Dedifferentiated amniotic fluid mesenchymal stem cell (primary cell): ENCODE measurements at regions not wholly inside any gene's neighbourhood (a gene's known extent, or its start where the extent isn't known, plus 50 kb on each side); places are given as distances from the start of the nearest gene placed in this dataset.
A peak's percentile ranks its signal among the peaks of the same experiment; 100 is the strongest.
"Not testable (repeated sequence)": the region's sequence is repeated elsewhere in the genome, so short reads cannot be mapped to it uniquely, and the experiment has no call there.

Source experiments
- DNase-seq: peaks from one replicate; pipeline ENCODE4 v3.0.0-alpha.2; 2016; ENCODE audit errors: extremely low spot score

GRCh38 chr3:99586701-99587100, 51.7 kb upstream of the COL8A1 start:
- peak; percentile 54 for DNase-seq

DNA sequence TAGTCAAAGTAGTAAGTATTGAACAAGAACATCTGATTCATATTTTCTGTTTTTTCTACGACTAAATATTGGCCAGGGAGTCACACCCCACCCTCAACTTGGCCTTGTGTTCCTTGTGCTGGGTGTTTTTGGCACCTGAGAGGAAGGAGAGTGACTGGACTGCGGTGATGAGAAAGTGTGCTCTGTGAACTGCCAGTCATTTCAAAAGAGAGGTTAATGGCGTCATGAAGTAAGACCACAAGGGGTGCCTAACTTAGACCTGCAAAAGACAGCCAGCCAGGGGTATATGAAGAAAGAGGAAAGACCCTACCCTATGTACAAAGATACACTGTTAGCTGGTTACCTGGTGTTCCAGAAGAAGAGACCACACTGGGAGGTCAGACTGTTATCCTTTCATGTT, 58.4 kb upstream of the COL8A1 start:
- DNase-seq: no peak

DNA sequence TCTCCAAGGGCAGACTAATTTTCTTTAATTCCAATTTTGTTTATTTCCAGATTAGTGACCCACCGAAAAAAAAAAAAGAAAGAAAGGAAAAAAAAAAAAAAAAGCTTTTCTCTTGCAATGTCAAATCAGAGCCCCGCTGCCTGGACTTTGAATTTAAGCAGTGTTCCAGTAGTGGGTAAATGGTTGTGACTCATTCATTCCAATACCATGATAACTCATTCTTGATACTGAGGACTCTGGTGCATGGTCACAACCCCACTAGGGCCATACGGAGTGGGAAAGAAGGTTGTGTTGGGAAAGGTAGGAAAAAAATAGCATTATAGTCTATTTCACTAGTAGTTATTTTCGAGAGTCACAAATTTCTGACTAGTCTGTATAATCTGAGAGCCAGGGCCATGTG, 59.1 kb upstream of the COL8A1 start:
- DNase-seq: no peak

DNA sequence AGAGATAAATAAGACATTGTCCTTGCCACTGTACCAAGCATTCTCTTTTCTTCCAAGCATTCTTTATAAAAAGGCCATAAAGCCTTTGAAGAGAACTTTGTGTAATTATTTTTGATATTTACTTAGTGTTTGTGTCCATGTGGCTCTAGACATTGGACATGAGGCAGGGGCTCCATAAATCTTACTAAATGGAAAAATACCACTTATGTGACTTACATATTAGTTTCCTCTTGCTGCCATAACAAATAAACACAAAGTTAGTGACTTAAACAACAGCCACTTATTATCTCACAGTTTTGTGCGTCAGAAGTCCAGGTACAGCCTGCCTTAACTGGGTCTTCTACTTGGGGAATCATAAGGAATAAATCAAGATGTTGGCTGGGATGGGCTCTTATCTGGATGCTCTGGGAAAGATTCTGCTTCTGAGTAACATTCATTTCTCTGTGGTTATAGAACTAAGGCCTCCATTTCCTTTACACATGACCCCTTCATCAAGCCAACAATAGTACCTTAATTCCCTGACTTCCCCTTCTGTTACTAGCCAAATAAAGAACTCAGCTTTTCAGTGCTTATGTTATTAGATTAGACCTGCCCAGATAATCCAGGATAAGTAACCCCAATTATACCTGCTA, 59.9 kb upstream of the COL8A1 start:
- no peak for DNase-seq

GRCh38 chr3:99576904-99577559, 61.4 kb upstream of the COL8A1 start:
- DNase-seq: no peak

- DNase-seq: no peak
Observed at GRCh38 chr3:99575683-99576082, 62.7 kb upstream of the COL8A1 start.

- no peak for DNase-seq
Observed at GRCh38 chr3:99570061-99570460, 68.3 kb upstream of the COL8A1 start.

DNA sequence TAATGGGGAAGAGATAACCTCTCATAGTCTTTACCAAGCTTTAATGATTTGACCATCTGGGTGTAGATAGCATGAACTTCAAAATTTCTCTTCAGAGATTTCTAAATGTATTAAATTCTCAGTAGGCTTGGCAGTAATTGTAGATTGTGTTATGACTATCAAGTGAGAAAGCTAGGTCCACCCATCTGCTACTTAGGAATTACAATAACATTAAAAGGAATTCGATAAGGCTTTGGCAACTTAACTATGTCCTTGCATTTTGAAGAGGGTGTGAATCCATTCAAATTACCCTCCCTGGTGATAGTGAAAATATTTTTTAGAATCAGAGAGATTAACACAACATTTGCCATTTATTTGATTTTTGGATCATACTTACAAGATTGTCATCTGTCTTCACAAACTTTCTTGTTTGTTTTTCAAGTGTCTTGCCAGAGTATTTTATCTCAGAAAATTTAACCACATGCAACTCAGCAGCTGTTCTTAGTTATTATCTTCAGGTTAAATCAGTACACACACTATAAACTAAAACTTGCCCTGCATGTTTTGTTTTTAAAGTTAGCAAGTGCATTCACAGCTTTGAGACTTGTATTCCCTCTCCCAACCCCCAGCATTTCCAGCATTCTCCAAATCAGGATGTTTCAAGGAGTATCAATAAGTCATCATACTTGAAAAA, 69.6 kb upstream of the COL8A1 start:
- no peak for DNase-seq

GRCh38 chr3:99565331-99565730, 73.1 kb upstream of the COL8A1 start:
- DNase-seq: no peak

GRCh38 chr3:99562990-99563607, 75.3 kb upstream of the COL8A1 start:
- DNase-seq: no peak

- no peak for DNase-seq
Observed at GRCh38 chr3:99562138-99562537, 76.3 kb upstream of the COL8A1 start.

GRCh38 chr3:99561056-99561455, 77.3 kb upstream of the COL8A1 start:
- DNase-seq: no peak

DNA sequence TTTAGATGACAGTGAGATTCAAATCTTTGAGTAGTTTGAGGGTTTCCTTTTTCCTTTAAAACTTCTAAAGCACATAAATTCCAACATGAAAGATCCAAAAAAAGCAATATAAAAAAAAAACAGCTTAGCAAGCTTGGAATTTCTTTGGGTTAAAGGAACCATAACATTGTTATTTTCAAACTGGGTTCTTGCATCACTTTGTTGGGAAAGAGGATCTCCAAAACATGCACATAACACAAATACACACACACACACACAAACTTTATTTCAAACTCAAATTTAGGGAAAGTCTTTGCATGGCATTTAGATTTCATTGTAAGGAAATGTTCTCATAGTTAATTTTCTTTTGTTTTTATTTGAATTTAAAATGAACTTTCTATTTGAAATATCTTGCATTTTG, 79.2 kb upstream of the COL8A1 start:
- DNase-seq: peak; percentile 71

- not testable (repeated sequence) for DNase-seq
Observed at GRCh38 chr3:99555885-99556284, 82.5 kb upstream of the COL8A1 start.

GRCh38 chr3:99551520-99551919, 86.9 kb upstream of the COL8A1 start:
- DNase-seq: no peak

GRCh38 chr3:99549957-99550603, 88.3 kb upstream of the COL8A1 start:
- DNase-seq: peak; percentile 27

- DNase-seq: no peak
Observed at GRCh38 chr3:99549220-99549619, 89.2 kb upstream of the COL8A1 start.

DNA sequence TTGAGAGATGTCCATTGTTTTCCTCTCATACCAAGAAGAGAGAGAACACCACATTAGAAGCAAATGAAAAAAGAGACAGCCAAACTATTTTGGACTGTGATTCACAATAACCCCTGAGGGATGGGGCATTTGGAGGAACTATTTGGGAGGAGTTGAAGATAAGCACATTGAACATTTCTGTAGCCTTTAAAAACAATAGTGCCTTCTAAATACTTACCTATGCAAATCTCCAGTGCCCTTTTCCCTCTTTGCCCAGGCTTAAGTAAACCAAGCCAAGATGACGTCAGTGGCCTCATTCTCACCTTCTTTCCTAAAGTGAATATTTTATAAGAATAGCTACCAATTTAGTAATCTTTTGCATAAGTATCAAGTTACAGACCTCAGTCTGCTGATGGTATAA, 89.7 kb upstream of the COL8A1 start:
- no peak for DNase-seq

GRCh38 chr3:99545941-99546580, 92.3 kb upstream of the COL8A1 start:
- DNase-seq: peak; percentile 16

DNA sequence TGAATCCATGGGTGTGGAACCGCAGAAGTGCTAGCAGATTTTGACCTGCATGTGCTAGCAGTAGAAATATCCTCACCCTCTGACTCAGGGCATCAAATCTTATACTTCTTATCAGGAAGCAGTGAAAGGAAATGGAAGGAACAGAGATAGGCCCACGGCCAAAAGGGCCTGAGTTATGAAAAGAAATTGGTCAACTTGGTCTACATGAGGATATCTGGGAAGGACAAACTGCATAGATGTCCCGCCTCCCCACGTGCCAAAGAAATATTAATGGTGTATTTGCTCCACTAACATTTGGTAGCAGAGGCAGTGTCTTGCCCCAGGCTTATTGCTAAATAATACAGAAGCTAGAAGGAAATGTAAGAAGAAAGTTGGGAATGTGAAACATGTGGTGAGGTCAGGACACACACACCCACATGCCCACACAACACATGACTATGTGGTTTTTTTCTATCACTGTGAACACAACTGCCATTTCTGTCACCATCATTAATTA, 93.6 kb upstream of the COL8A1 start:
- DNase-seq: peak; percentile 47

DNA sequence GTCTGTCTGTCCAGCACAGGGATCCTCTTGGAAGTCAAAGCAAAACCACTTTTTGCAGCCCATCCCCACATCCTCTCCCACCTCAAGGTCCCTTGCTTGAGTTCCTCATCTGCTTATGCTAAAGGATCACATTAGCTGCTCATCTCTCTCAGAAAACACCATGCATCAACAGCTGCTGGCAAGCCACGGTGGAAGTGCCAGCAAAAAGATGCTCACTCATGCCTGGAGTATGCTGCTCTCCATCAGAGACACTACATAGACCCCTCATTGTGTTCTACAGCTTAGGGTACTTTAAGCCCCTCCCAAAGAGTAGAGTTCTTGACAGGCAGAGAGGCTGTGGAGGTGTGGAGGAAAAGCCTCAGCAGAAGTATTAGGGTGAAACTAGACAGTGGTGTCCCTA, 94.6 kb upstream of the COL8A1 start:
- no peak for DNase-seq
